ENCODE measurements at regions not wholly inside any gene's neighbourhood (a gene's known extent, or its start where the extent isn't known, plus 50 kb on each side); places are given as distances from the start of the nearest gene placed in this dataset.

- no peak for TF ChIP-seq CTCF (IDR thresholded peaks at IDR 0.05)
- no peak for TF ChIP-seq POLR2A (IDR thresholded peaks at IDR 0.05)
These were observed 66.8 kb upstream of the VRK1 start for GRCh38 chr14:96730386-96730785.

Data from adrenal gland (tissue), 5 donors.